ENCODE measurements at regions not wholly inside any gene's neighbourhood (a gene's known extent, or its start where the extent isn't known, plus 50 kb on each side); places are given as distances from the start of the nearest gene placed in this dataset.
"Not testable (repeated sequence)": the region's sequence is repeated elsewhere in the genome, so short reads cannot be mapped to it uniquely, and the experiment has no call there.

DNA sequence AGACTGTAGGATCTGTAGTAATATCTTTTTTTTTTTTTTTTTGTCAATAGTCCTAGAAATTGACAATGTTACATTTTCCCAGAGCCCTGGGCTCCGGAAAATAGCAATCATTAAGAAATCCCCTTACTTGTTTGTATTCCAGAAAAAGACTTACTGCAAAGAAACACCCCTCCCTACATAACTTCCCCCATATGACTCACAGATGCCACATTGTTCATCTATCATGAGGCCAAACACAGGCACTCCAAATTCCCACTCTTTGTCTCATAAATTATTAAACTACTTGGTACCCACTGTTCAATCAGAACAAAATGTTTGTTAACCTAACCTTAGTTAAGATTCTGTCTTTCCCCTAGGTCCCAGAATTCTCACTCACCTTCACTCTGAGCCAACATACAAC lies 53.5 kb downstream of the TEX51 start:
- DNase-seq: no peak

DNA sequence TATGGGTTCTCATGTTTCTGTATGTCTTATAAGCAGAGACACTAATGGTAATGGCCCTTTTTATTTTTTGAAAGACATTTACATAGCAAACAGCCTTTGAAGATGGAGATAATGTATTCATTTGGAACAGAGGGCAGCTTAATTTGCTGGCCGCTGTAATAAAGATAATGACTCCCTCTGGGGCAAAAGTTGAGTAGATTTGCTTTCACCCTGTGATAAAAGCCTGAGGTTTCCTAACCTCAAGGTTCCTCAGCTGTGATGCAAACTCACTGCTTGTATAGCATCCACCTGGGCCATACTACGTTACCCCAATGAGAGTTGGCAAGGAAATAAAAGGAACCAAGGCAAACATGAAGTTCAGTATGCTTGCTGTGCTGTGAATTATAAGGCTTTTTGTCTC lies 54.8 kb downstream of the TEX51 start:
- DNase-seq: no peak

DNA sequence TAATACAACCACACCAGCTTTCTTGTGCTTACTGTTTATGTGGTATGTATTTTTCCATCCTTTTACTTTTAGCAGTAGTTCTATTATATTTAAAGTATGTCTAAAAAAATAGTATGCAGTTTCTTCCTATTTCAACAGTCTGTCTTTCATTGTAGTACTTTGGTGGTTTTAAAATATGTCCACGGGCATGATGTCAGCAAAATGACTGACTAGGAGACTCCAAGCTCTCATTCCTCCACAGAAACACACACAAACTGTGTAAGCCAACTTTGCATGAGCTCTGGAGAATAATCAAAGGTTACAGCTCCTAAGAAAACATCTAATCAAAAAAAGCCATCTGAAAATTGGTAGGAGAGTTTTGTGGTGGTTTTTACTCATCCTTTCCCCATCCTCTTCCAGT lies 56.1 kb downstream of the TEX51 start:
- DNase-seq: no peak

DNA sequence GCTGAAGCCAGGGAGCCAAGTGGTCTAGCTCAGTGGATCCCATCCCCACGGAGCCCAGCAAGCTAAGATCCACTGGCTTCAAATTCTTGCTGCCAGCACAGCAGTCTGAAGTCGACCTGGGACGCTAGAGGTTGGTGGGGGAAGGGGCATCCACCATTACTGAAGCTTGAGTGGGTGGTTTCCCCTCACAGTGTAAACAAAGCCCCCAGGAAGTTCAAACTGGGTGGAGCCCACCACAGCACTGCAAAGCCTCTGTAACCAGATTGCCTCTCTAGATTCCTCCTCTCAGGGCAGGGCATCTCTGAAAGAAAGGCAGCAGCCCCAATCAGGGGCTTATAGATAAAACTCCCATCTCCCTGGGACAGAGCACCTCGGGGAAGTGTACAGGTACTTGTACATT lies 58.1 kb downstream of the TEX51 start:
- DNase-seq: peak; percentile 15

DNA sequence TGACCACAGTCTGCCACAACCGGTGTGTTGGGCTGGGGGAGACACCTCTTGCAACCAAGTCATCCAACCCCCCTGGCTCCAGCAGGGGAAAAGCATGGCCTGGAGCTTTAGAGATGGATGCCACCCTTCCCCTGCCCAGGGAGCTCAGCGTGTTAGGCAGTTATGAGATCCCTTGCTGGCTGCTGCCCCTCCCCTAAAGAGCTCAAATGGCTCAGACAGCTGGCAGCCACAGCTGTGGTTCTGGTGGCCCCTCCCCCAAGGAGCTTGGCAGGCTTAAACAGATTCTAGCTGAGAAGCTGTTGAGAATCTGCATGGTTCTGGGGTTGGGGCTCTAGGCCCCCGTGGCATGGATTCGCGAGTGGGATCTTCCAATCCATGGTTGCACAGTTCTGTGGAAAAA lies 64.7 kb downstream of the TEX51 start:
- no peak for DNase-seq

DNA sequence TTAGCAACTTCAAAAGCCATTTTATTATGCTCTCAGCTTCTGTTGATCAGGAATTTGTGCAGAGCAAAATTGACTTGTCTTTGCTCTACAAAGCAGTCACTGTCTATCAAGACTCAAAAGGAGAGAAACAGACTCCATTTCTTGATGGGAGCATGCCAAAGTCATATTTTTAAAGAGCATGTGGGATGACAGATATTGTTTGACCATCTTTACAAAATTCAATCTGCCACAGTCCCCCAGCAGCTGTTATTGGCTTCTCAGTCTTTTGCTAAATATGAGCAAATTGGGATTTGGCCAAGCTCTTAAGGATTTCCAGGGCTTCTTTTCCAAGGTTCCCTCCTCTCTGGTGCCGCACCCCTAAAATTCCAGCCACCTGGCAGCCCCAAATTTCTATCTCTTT lies 67.9 kb downstream of the TEX51 start:
- DNase-seq: no peak

DNA sequence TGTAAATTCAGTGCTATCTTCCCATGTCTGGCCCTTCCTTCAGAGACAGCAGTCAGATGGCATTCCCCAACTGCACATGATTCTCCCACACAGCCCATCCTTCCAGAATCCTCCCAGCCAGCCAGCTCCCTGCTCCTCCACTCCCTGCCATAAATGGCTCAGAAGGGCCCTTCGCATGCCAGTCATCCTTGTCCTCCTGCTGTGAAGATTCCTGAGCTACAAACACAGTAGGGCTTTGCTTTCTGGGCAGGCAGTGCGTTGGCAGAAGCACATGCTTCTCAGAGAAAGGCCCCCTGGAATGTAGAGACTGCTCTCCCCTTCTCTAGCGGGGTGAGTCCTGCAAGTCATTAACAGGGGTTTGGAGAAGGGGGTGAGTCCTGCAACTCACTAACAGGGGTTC lies 71.9 kb downstream of the TEX51 start:
- DNase-seq: peak; percentile 74

DNA sequence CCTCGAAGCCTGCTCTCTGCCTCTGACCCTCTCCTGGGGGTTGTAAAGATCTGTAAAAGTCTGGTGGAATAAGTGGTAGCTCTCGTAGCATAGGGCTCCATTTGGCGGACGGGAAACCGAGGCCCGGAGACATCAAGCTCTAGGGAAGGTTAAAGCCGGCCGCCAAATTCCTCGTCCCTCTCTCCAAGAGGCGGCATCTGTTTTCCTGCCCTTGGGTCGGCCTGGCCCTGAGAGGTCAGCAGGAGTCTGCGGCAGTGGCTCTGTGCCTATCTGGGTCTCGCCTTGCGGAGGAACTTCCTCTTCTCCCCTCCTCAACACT lies 72.4 kb downstream of the TEX51 start:
- no peak for DNase-seq

DNA sequence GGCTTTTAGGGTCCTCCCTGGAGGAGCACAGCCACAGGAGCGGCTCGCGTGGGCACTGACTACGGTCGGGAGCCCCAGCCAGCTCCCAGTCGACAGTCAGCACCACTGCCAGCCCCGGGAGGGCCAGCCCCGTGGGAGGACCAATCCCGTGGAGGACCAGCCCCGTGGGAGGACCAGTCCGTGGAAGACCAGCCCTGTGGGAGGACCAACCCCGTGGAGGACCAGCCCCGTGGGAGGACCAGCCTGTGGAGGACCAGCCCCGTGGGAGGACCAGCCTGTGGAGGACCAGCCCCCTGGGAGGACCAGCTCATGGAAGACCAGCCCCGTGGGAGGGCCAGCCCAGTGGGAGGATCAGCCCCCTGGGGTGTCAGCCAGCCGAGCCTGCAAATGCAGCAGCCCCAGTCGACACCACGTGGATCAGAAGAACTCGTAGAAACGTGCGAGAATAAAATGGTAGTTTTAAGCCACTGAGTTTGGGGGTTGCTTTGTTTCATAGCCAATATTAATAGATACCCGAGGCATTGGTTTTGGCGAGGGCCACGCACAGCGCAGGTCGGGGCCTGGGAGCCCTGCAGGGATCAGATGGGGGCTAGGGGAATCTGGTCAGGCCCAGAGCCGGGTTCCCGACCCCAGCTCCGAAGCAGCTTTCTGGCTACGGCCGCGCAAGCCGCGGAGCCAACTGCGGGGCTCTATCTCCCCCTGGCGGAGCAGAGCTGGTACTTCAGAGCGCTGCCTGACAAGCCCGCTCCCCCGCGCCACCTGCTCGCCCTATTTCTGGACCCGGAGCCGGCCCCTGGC lies 73.0 kb downstream of the TEX51 start:
- DNase-seq: peak; percentile 85

DNA sequence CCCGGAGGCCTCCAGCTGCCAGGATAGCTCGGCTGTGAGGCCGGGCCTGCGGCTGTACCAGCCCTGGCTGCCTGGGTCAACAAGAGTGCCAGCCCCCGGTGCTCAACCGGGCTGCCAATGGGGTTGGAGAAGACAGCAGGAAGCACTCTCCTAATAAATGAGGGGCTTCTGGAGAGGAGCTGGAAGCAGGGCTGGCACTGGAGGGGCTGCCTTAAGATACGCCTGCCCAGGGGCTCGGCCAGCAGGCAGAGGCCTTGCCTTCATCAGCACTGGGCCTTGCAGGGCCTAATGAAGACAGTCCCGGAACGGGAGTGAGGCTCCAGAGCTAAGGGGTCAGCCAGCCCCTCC lies 73.6 kb downstream of the TEX51 start:
- DNase-seq: no peak

DNA sequence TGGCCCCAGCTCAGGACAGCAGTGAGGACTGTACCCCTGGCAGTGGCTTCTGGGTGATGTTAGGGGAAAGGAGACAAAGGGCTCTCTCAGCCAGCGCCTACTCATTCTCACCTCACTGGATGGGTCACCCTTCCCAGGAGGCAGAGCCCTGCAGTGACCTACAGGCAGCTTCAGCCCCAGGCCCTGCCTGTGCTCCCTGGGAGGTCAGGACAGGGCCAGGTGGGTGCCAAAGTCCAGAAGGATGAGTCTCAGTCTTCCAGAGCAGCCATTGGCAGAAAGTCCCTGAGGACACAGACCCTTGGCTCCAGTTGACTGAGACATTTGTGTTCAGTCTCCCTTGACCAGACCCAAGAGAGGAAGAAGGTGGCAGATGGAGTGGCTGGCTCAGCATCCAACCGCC lies 75.1 kb downstream of the TEX51 start:
- DNase-seq: no peak

DNA sequence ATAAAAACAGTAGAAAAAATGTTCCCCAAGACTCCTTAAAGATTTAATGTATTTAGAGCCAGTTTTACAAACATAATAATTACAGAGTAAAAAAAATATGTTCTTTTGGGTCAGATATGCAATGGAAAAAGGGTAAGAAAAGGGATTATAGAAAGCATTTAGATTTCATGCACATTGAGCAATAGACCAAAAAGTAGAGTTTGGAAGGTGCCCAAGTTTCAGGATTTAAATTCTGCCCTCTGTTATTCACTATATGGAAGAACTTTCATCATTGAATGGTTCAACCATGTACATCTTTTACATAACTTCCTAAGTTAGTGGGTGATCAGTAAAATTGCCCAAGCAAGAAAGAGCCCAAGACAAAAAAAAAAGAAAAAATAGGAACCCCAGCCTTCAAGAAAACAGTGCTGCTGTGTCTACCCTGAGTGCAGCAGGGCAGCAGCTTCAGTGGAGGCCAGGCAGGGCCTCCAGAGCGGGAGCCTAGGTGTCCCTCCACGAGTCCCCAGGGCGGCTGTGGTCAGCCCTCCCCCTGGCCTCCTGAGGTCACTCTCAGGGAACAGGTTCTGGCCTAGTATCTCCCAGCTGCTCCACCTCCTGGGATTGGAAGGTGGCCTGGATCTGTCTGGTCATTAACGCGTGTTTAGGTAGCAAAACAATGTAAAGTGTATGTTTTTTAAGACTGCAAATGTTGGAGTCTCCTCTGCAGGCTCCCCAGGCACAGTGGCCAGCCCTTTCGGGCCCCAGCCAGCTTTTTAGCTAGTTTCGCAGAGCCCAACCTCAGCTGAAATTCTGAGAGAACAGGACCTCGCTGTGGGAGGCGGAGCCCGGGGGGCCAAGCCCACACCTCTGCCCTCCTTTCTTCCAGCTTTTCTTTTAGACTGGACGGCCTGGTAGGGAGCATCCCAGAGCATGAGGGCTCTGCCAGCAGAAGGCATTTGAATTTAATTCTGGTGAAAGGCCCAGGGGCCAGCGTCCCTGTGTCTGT lies 77.3 kb downstream of the TEX51 start:
- peak; percentile 68 for DNase-seq

DNA sequence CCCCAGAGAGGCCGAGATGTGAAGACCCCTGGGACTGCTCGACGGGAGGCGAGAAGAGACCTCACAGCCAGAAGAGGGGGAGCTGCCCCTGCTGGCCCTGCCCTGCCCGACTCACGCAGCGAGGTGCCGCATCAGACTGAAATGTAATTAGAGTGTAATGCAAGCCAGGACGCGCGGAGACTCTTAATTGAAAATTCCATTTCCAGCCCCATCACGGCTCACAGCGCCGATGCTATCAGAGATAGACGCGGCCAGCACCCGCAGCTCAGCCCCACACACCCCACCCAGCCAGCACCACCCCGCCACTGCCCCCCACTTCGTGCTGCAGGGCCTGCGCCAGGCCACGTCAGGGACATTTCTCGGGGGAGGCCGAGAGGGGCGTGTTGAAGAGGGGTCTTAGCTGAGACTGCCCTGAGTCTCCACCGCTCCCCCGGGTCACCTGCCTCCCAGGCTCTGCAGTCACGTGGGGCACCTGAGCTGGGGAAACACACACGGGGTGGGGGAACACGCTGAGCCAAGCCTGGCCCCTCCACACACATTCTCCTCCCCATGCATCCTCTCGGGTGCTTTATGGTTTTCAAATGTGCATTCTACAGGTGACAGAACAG lies 78.1 kb downstream of the TEX51 start:
- DNase-seq: no peak

DNA sequence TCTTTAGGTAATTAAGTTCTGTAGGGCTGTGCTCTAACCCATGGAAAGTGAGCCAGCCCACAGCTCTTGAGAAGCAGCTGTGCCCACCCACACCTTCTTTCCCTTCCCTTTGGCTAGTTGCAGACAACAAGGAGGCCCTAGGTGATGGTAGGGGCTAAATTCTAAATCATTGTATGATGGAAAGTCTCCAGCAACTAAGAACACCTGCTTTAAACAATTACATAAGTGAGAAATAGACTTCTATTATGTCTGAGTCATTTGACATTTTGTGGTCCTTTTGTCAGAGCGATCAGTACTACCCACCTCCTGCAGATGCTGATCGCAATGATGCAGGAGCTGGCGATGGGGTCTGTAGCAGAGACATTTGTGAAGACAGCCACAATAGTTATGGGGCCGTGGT lies 79.6 kb downstream of the TEX51 start:
- no peak for DNase-seq

DNA sequence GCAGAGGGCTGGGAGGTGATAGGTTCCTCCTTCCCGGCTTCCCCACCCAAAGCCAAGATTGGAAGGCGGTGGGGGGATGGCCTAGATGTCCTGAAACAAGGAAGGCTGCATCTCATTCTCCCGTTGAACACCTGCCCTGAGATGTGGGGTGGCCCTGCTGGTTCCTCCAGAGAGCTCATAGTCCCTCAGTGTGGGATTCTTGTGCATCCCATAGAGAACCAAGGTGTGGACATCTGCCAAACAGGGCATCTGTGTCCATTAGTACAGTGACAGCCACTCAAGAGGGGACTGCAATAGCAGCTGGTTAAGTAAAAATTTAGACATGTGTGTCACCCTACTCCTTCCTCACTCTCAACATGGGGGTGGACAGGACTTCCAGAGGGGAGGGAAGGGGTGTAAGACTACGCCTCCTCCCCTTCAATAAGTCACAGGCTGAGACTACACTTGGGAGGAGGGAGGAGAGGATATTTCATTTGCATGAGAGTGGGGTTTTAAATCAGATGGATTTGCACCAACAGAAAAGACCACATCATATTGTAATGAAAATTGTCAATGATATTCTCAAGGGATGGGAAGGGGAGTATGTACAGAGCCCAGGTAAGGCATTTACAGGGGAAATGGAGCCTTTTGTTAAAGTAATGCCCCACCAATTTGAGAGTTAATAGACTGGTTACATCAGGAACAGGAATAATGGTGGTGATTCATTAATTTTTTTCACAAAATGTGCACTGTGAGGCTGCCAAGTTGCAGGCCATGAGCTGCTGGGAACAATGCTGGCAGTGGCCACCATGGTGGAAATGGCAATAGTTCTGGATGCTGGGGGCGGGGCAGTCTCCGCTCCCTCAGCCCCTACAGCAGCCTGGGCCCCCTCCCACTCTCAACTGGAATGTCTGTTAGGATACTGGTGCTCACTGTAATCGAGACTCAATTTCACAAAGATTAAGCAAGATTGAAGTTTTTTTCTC lies 80.6 kb downstream of the TEX51 start:
- DNase-seq: no peak

DNA sequence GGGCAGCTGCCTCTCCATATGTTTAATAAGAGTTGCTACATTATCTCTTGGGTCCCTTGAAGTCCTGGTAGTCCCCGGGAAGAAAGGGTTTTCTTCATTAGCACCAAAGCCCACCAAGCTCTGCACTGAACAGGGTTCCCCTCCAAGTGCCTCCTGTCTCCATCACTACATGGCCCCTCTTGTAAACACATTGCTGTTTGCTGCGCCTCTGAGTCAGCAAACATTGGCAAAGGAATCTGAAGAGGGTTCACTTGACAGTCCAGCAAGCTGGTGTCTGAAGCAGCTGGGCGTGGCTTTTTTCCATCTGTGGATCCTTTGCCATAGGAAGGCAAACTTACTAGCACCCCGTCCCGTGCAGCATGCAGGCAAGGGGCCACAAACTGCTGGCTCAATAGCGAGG lies 82.8 kb downstream of the TEX51 start:
- DNase-seq: no peak

DNA sequence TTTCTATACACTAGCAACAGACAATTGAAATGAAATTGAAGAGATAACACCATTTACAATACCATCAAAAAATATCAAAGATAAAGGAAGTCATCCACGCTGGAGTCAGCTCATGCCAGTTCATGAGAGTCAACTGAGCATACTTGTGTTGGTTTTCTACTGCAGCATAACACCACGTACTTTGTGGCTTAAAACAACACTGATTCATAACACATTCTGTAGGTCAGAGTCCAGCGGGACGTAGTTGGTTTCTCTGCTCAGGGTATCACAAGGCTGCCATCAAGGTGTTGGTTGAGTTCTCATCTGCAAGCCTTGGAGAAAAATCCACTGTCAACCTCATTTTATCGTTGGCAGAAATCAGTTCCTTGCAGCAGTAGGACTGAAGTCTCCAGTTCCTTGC lies 84.2 kb downstream of the TEX51 start:
- DNase-seq: no peak

DNA sequence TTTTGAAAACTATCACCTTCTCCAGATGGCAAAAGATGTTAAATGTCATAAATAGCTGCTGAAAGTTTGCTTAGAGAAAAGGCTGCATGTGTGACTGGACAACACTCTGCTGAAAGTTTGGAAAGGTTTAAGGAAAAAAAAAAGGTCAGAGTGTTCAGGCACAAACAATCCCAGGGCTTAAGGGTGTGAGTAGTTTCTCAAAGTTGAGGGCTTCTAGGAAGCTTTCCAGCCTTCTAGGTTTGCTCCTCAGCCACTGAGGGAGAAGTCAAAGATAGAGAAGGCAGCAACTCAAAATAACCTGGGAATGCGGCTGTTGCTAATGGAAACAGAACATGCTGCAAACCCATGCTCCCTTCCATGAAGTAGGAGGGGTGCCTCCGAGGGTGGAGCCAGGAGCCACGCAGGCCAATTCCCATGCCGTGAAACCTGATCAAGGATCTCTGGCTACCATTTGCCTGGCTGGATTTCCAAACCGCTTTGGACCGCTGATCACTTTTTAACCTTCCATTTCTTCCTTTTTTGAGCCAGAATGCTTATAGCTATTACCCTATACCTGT lies 88.0 kb downstream of the TEX51 start:
- DNase-seq: no peak

DNA sequence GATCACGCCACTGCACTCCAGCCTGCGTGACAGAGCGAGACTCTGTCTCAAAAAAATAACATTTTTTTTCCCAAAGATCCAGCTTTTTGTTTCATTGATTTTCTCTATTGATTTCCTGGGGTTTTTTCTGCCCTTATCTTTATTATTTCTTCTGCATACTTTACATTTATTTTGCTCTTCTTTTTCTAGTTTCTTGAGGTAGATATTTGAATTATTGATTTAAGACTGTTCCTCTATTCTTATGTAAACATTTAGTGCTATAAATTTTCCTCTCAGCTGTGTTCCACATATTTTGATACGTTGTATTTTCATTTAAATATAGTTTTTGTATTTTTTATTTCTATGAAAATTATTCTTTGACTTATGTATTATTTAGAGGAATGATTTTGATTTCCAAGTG lies 89.8 kb downstream of the TEX51 start:
- no peak for DNase-seq

DNA sequence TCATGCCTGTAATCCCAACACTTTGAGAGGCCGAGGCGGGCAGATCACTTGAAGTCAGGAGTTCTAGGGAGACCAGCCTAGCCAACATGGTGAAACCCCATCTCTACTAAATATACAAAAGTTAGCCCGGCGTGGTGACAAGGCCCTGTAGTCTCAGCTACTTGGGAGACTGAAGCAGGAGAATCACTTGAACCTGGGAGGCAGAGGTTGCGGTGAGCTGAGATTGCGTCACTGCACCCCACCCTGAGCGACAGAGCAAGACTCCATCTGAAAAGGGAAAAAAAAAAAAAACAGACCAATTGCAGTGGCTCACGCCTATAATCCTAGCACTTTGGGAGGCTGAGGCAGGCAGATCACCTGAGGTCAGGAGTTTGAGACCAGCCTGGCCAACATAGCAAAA lies 90.4 kb downstream of the TEX51 start:
- not testable (repeated sequence) for DNase-seq

DNA sequence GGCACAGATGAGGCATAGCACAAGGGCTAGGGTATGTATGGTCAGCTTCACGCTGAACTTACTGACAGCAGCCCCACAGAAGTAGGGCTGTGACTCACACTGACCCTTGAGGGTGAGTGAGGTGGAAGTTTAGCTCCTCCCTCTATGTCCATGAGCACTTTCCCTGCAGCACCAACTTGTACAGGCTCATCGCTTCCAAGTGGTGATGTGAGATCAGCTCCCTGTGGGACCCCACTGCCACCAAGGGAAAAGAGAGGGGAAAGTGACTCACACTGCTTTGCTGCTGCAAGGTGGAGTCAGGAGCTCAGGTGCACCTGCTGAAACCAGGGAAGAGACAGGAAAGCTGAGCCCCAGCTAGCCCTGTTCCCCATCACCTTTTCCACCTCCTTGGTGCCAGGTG lies 91.5 kb downstream of the TEX51 start:
- DNase-seq: peak; percentile 71
